Activated naive CD8-positive, alpha-beta T cell treated with anti-CD3 and anti-CD28 coated beads, Interleukin-2, amount 10 ng/mL, durations not matched to agents 7 days and 5 days (primary cell): ENCODE measurements at regions not wholly inside any gene's neighbourhood (a gene's known extent, or its start where the extent isn't known, plus 50 kb on each side); places are given as distances from the start of the nearest gene placed in this dataset.

Experiments used
- ATAC-seq: fragments of 150-1000 bp; cut with Tn5 transposase; one replicate; pipeline ENCODE4 v1.10.0; 2021; ENCODE audit warnings: low read depth, moderate library complexity
- POLR2A ChIA-PET: fragments of 350-600 bp; sonication (Branson Sonifier 250); formaldehyde crosslinking; loops from one replicate; lab custom pipeline; 2021; ENCODE audit warnings: antibody characterized with exemption; lab: Charles Lee
- DNase-seq: peaks from one replicate; pipeline ENCODE4 v3.0.0; 2021
- H3K27ac Mint-ChIP-seq: one replicate; pipeline ENCODE4 v1.8.0; 2022; ENCODE audit warnings: mild to moderate bottlenecking, mixed read lengths
- H3K27me3 Mint-ChIP-seq: one replicate; pipeline ENCODE4 v1.8.0; 2022; ENCODE audit warnings: mild to moderate bottlenecking, moderate library complexity, mixed read lengths
- H3K36me3 Mint-ChIP-seq: one replicate; pipeline ENCODE4 v1.8.0; 2021; ENCODE audit warnings: mild to moderate bottlenecking, mixed read lengths
- H3K4me1 Mint-ChIP-seq: one replicate; pipeline ENCODE4 v1.8.0; 2021; ENCODE audit warnings: mixed read lengths
- H3K4me3 Mint-ChIP-seq: one replicate; pipeline ENCODE4 v1.8.0; 2022; ENCODE audit warnings: mild to moderate bottlenecking, moderate library complexity, mixed read lengths
- H3K9me3 Mint-ChIP-seq: one replicate; pipeline ENCODE4 v1.8.0; 2021; ENCODE audit warnings: mixed read lengths

DNA sequence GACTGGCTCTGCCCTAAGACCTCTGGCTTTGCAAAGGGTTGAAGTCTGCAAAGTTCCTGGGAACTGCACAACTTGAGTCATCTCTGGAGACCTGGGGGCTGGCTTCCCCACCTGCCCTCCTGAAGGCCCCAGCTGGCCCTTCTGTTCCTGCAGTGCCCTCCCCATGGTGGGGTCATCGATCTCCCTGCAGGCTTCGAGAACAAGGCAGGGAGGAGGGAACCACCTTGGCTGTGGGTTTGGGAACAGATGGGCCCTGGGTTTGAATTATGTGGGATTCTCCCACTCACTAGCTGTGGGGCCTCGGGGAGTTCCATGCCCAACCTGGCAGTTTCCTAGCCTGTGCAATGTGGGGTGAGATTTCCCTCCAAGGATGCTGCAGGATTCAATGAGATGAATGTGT, 310.2 kb downstream of the PTPRU start:
- Mint-ChIP-seq H3K9me3 (no peaks in the 10 kb centered on the region), H3K36me3 (no peaks in the 10 kb centered on the region), H3K4me3 (no peak overlapping the region), H3K27ac (no peak overlapping the region), H3K27me3 (no peaks in the 10 kb centered on the region), H3K4me1 (no peaks in the 10 kb centered on the region)
- DNase-seq (no peak), ATAC-seq (no peak)
- POLR2A ChIA-PET = no interaction called here

- Mint-ChIP-seq H3K27me3 (no peaks in the 10 kb centered on the region), H3K27ac (no peak overlapping the region), H3K36me3 (no peaks in the 10 kb centered on the region), H3K4me1 (no peaks in the 10 kb centered on the region), H3K9me3 (no peaks in the 10 kb centered on the region), H3K4me3 (no peak overlapping the region)
- POLR2A ChIA-PET = no interaction called here
- ATAC-seq = no peak
- DNase-seq = no peak
Measured at GRCh38 chr1:29544406-29544805, 308.1 kb downstream of the PTPRU start.

- ATAC-seq (no peak), DNase-seq (no peak)
- Mint-ChIP-seq H3K4me1 (no peaks in the 10 kb centered on the region), H3K9me3 (no peaks in the 10 kb centered on the region), H3K27me3 (no peaks in the 10 kb centered on the region), H3K4me3 (no peak overlapping the region), H3K27ac (no peak overlapping the region), H3K36me3 (no peaks in the 10 kb centered on the region)
- POLR2A ChIA-PET = no interaction called here
Measured at GRCh38 chr1:29543586-29543985, 307.3 kb downstream of the PTPRU start.

DNA sequence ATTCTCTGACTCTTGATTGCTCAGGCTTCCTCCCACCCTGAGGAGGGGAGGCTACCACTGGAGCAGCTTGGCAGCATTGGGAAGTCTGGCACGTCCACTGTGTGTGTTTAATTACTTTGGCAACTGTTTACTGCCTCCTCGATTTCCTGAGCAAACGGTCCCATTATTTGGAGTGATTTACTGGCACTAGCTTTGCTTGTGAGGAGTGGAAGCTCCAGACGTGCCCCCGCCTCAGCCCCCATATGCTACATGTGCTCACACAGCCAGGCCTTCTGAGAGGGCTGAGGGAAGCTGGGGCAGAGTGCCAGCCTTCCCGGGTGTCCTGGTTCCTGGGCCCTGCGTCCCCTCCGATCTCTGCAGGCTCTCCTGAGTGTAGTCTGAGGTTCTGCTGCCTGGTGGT, 306.2 kb downstream of the PTPRU start:
- H3K4me3 Mint-ChIP-seq = no peak overlapping the region
- ATAC-seq (no peak), DNase-seq (no peak)
- POLR2A ChIA-PET = no interaction called here
- no peaks in the 10 kb centered on the region for H3K4me1 Mint-ChIP-seq
- no peaks in the 10 kb centered on the region for H3K27me3 Mint-ChIP-seq
- no peak overlapping the region for H3K27ac Mint-ChIP-seq
- no peaks in the 10 kb centered on the region for H3K9me3 Mint-ChIP-seq
- H3K36me3 Mint-ChIP-seq = no peaks in the 10 kb centered on the region

- Mint-ChIP-seq H3K36me3 (no peaks in the 10 kb centered on the region), H3K27me3 (no peaks in the 10 kb centered on the region), H3K9me3 (no peaks in the 10 kb centered on the region), H3K4me1 (no peaks in the 10 kb centered on the region), H3K4me3 (no peak overlapping the region), H3K27ac (no peak overlapping the region)
- POLR2A ChIA-PET = no interaction called here
- no peak for ATAC-seq
- DNase-seq = no peak
Measured at GRCh38 chr1:29541631-29542030, 305.3 kb downstream of the PTPRU start.

GRCh38 chr1:29540801-29541357, 304.6 kb downstream of the PTPRU start:
- Mint-ChIP-seq H3K9me3 (no peaks in the 10 kb centered on the region), H3K27me3 (no peaks in the 10 kb centered on the region), H3K36me3 (no peaks in the 10 kb centered on the region), H3K27ac (no peak overlapping the region), H3K4me3 (no peak overlapping the region), H3K4me1 (no peaks in the 10 kb centered on the region)
- POLR2A ChIA-PET = no interaction called here
- no peak for DNase-seq
- ATAC-seq = no peak

DNA sequence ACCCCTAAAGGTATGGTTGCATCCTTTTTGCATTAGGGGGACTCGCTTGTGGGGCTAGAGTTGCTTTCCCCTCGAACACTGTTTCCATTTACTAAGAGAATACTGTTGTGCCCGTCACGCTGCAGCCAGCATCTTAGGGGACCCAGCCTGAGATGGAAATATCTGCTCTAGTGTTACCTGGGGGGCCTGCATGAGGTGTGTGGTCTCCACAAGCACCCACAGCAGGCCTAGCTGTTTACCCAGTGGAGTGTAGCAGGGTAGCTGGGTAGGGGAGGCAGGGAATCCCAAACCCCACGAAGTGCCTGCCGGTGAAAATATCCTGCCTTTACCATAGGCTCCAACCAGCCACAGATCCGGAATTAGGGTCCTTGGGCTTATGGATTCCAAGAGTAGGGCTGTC, 303.6 kb downstream of the PTPRU start:
- Mint-ChIP-seq H3K27ac (no peak overlapping the region), H3K27me3 (peaks cover 2% of the 10 kb centered on the region), H3K4me3 (no peak overlapping the region), H3K9me3 (no peaks in the 10 kb centered on the region), H3K4me1 (no peaks in the 10 kb centered on the region), H3K36me3 (no peaks in the 10 kb centered on the region)
- POLR2A ChIA-PET = no interaction called here
- ATAC-seq (no peak), DNase-seq (no peak)

GRCh38 chr1:29538586-29538985, 302.3 kb downstream of the PTPRU start:
- ATAC-seq (no peak), DNase-seq (no peak)
- Mint-ChIP-seq H3K4me1 (no peaks in the 10 kb centered on the region), H3K27me3 (peaks cover 7% of the 10 kb centered on the region), H3K4me3 (no peak overlapping the region), H3K36me3 (no peaks in the 10 kb centered on the region), H3K27ac (no peak overlapping the region), H3K9me3 (peaks cover 2% of the 10 kb centered on the region)
- POLR2A ChIA-PET = no interaction called here

DNA sequence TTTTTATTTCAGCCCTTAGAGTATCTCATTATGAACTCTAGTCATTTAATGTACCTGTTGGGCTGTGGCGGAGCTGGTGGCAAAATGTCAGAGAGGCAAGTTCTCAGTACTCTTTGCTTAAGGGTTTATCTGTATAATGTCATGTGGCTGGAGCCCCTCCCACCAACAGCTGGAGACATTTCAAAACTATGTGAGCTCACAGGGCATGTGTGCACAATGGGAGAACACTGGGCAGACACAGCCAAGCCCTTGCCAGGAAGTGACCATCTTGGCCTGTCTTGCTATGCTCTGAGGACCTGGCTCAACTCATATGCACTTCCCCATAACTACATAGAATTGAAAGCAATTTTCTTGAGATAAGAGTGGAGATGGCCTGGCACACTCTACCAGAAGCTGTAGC, 296.4 kb downstream of the PTPRU start:
- DNase-seq = no peak
- POLR2A ChIA-PET = no interaction called here
- Mint-ChIP-seq H3K4me3 (no peak overlapping the region), H3K4me1 (no peaks in the 10 kb centered on the region), H3K27me3 (peaks cover 7% of the 10 kb centered on the region), H3K36me3 (no peaks in the 10 kb centered on the region), H3K9me3 (peaks cover 12% of the 10 kb centered on the region), H3K27ac (no peak overlapping the region)
- no peak for ATAC-seq

- Mint-ChIP-seq H3K27ac (no peak overlapping the region), H3K9me3 (peaks cover 12% of the 10 kb centered on the region), H3K4me1 (no peaks in the 10 kb centered on the region), H3K36me3 (no peaks in the 10 kb centered on the region), H3K27me3 (peaks cover 7% of the 10 kb centered on the region), H3K4me3 (no peak overlapping the region)
- POLR2A ChIA-PET = no interaction called here
- DNase-seq (no peak), ATAC-seq (no peak)
Measured at GRCh38 chr1:29532285-29532684, 296.0 kb downstream of the PTPRU start.

DNA sequence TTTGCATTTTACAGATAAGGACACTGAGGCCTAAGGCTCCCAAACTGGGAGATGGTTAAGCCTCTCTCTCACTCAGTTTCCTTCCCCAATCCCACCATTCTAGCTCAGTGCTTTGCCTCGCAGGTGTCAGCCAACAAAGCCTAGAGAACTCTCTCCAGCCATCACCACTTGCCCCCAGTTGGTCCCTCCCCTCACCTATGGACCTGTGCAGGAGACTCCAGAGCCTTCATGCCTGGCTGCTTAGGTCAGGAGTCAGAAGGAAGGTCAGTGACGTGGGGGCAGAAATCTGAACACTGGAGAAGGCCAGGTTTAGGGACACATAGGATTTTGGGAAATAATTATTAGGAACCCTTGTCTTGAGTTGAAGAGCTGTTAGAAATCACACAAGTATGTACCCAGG, 295.3 kb downstream of the PTPRU start:
- H3K4me3 Mint-ChIP-seq = no peak overlapping the region
- H3K27me3 Mint-ChIP-seq = peaks cover 7% of the 10 kb centered on the region
- H3K27ac Mint-ChIP-seq = no peak overlapping the region

GRCh38 chr1:29529677-29530278, 293.5 kb downstream of the PTPRU start:
- Mint-ChIP-seq H3K4me1 (no peaks in the 10 kb centered on the region), H3K27me3 (peaks cover 3% of the 10 kb centered on the region), H3K36me3 (no peaks in the 10 kb centered on the region), H3K27ac (no peak overlapping the region), H3K4me3 (no peak overlapping the region), H3K9me3 (peaks cover 12% of the 10 kb centered on the region)
- POLR2A ChIA-PET = no interaction called here
- DNase-seq = no peak
- no peak for ATAC-seq

More for the DNA sequence above, 295.3 kb downstream of the PTPRU start:
- Mint-ChIP-seq H3K4me1 (no peaks in the 10 kb centered on the region), H3K9me3 (peaks cover 12% of the 10 kb centered on the region), H3K36me3 (no peaks in the 10 kb centered on the region)
- no peak for DNase-seq
- POLR2A ChIA-PET = no interaction called here
- no peak for ATAC-seq

DNA sequence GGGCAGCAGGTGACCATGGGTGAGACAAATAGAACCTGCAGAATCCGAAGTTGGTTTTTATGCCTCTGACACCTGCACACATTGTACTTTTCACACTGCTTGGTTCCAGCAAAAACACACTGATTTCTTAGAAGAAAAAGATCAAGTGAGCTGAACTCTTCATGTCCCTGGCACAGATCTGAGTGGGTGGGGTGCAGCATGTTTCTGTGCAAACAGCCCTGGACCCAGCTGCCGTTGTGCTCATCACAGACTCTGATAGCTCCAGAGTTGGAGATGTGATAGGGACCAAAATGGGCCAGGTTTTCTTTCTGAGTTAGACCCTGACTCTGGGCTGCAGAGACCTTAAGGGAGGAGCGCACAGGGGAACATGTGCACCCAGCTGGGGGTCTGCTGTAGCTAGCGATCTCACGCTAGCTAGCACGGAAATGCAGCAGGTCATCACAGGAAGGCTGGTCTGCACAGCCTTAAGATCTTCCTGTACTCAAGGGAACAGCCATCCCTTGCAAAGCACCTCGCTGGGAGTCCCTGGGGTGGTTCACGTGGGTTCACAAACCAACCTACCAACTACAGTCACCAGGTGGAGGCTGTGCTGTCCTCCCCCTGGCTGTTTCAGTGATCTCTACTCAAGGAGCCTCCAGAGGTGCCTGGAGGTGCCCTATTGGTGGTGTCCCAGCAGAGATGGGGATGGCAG, 291.1 kb downstream of the PTPRU start:
- Mint-ChIP-seq H3K4me1 (no peaks in the 10 kb centered on the region), H3K9me3 (peaks cover 10% of the 10 kb centered on the region), H3K4me3 (no peak overlapping the region), H3K27ac (no peak overlapping the region), H3K27me3 (no peaks in the 10 kb centered on the region), H3K36me3 (no peaks in the 10 kb centered on the region)
- POLR2A ChIA-PET = no interaction called here
- DNase-seq (no peak), ATAC-seq (no peak)

- Mint-ChIP-seq H3K9me3 (peaks cover 10% of the 10 kb centered on the region), H3K27me3 (no peaks in the 10 kb centered on the region), H3K36me3 (no peaks in the 10 kb centered on the region), H3K27ac (no peak overlapping the region), H3K4me1 (no peaks in the 10 kb centered on the region), H3K4me3 (no peak overlapping the region)
- ATAC-seq = no peak
- no peak for DNase-seq
- POLR2A ChIA-PET = no interaction called here
Measured at GRCh38 chr1:29525941-29526340, 289.6 kb downstream of the PTPRU start.
